SJCRH30 (cell line): ENCODE measurements at regions not wholly inside any gene's neighbourhood (a gene's known extent, or its start where the extent isn't known, plus 50 kb on each side); places are given as distances from the start of the nearest gene placed in this dataset.
A peak's percentile ranks its signal among the peaks of the same experiment; 100 is the strongest.

Experiments
- DNase-seq, 2 experiments: peaks; one replicate each; pipeline ENCODE4 v3.0.0-alpha.2; 2015 to 2020
- H3K27ac ChIP-seq: fragments of 250-450 bp; sonication (Bioruptor Pico); 2 replicates; pipeline ENCODE4 v1.5.1; 2020; ENCODE audit warnings: mild to moderate bottlenecking, moderate library complexity
- H3K27me3 ChIP-seq: fragments of 250-450 bp; sonication (Bioruptor Pico); 2 replicates; pipeline ENCODE4 v1.5.1; 2020; ENCODE audit warnings: mild to moderate bottlenecking, moderate library complexity
- H3K36me3 ChIP-seq: fragments of 250-450 bp; sonication (Bioruptor Pico); 2 replicates; pipeline ENCODE4 v1.5.1; 2020; ENCODE audit warnings: mild to moderate bottlenecking, moderate library complexity
- H3K4me1 ChIP-seq: fragments of 250-450 bp; sonication (Bioruptor Pico); 2 replicates; pipeline ENCODE4 v1.5.1; 2020; ENCODE audit warnings: mild to moderate bottlenecking, moderate library complexity
- H3K4me3 ChIP-seq: fragments of 250-450 bp; sonication (Bioruptor Pico); 2 replicates; pipeline ENCODE4 v1.5.1; 2020; ENCODE audit warnings: mild to moderate bottlenecking, moderate library complexity
- H3K9me3 ChIP-seq: fragments of 250-450 bp; sonication (Bioruptor Pico); replicated peaks from 2 replicates; pipeline ENCODE4 v1.5.1; 2020; ENCODE audit warnings: mild to moderate bottlenecking, moderate library complexity

- H3K27me3 ChIP-seq, result no peaks in the 10 kb centered on the region
- no peaks in the 10 kb centered on the region for H3K9me3 ChIP-seq
- H3K27ac ChIP-seq, result no peak overlapping the region
- H3K4me3 ChIP-seq, result no peak overlapping the region
- no peaks in the 10 kb centered on the region for H3K4me1 ChIP-seq
- H3K36me3 ChIP-seq, result no peaks in the 10 kb centered on the region
- DNase-seq, result no peak
Measured at GRCh38 chr12:115074617-115075016, 390.6 kb upstream of the TBX3 start.

- Histone ChIP-seq H3K27ac (no peak overlapping the region), H3K4me1 (no peaks in the 10 kb centered on the region), H3K4me3 (no peak overlapping the region), H3K36me3 (no peaks in the 10 kb centered on the region), H3K27me3 (no peaks in the 10 kb centered on the region), H3K9me3 (no peaks in the 10 kb centered on the region)
- no peak for DNase-seq
Measured at GRCh38 chr12:115072712-115073111, 388.7 kb upstream of the TBX3 start.

- Histone ChIP-seq H3K27me3 (no peaks in the 10 kb centered on the region), H3K9me3 (no peaks in the 10 kb centered on the region), H3K4me3 (no peak overlapping the region), H3K36me3 (no peaks in the 10 kb centered on the region), H3K27ac (no peak overlapping the region), H3K4me1 (no peaks in the 10 kb centered on the region)
- no peak for DNase-seq
Measured at GRCh38 chr12:115070313-115070712, 386.3 kb upstream of the TBX3 start.

- H3K27me3 ChIP-seq, result no peaks in the 10 kb centered on the region
- DNase-seq, result no peak
Measured at GRCh38 chr12:115064296-115064695, 380.3 kb upstream of the TBX3 start.

GRCh38 chr12:115062741-115063140 is 378.8 kb upstream of the TBX3 start:
- Histone ChIP-seq H3K4me3 (no peak overlapping the region), H3K27ac (no peak overlapping the region), H3K36me3 (no peaks in the 10 kb centered on the region), H3K27me3 (no peaks in the 10 kb centered on the region), H3K9me3 (no peaks in the 10 kb centered on the region), H3K4me1 (no peaks in the 10 kb centered on the region)
- no peak for DNase-seq

More at GRCh38 chr12:115064296-115064695, 380.3 kb upstream of the TBX3 start:
- H3K27ac ChIP-seq, result no peak overlapping the region
- no peaks in the 10 kb centered on the region for H3K4me1 ChIP-seq
- no peaks in the 10 kb centered on the region for H3K36me3 ChIP-seq
- H3K9me3 ChIP-seq, result no peaks in the 10 kb centered on the region
- no peak overlapping the region for H3K4me3 ChIP-seq

GRCh38 chr12:115060477-115061168 is 376.6 kb upstream of the TBX3 start:
- H3K27ac ChIP-seq, result no peak overlapping the region
- DNase-seq, result no peak

GRCh38 chr12:115057445-115057844 is 373.5 kb upstream of the TBX3 start:
- Histone ChIP-seq H3K9me3 (no peaks in the 10 kb centered on the region), H3K4me1 (no peaks in the 10 kb centered on the region), H3K4me3 (no peak overlapping the region), H3K27me3 (no peaks in the 10 kb centered on the region), H3K27ac (no peak overlapping the region), H3K36me3 (no peaks in the 10 kb centered on the region)
- no peak for DNase-seq

More at GRCh38 chr12:115060477-115061168, 376.6 kb upstream of the TBX3 start:
- H3K9me3 ChIP-seq, result no peaks in the 10 kb centered on the region
- H3K36me3 ChIP-seq, result no peaks in the 10 kb centered on the region
- no peaks in the 10 kb centered on the region for H3K4me1 ChIP-seq
- H3K27me3 ChIP-seq, result no peaks in the 10 kb centered on the region
- no peak overlapping the region for H3K4me3 ChIP-seq

- H3K27ac ChIP-seq, result no peak overlapping the region
- H3K4me3 ChIP-seq, result no peak overlapping the region
- no peaks in the 10 kb centered on the region for H3K27me3 ChIP-seq
- no peaks in the 10 kb centered on the region for H3K4me1 ChIP-seq
- H3K9me3 ChIP-seq, result no peaks in the 10 kb centered on the region
- no peaks in the 10 kb centered on the region for H3K36me3 ChIP-seq
- no peak for DNase-seq
Measured at GRCh38 chr12:115051378-115051777, 367.4 kb upstream of the TBX3 start.

GRCh38 chr12:115049614-115050013 is 365.6 kb upstream of the TBX3 start:
- Histone ChIP-seq H3K9me3 (no peaks in the 10 kb centered on the region), H3K27me3 (no peaks in the 10 kb centered on the region), H3K27ac (no peak overlapping the region)

GRCh38 chr12:115046805-115047204 is 362.8 kb upstream of the TBX3 start:
- Histone ChIP-seq H3K27me3 (no peaks in the 10 kb centered on the region), H3K4me3 (no peak overlapping the region), H3K9me3 (no peaks in the 10 kb centered on the region), H3K4me1 (no peaks in the 10 kb centered on the region), H3K36me3 (no peaks in the 10 kb centered on the region), H3K27ac (no peak overlapping the region)
- no peak for DNase-seq

More at GRCh38 chr12:115049614-115050013, 365.6 kb upstream of the TBX3 start:
- H3K36me3 ChIP-seq, result no peaks in the 10 kb centered on the region
- no peak overlapping the region for H3K4me3 ChIP-seq
- peak in 1 of 2 experiments; percentile 2 for DNase-seq
- H3K4me1 ChIP-seq, result no peaks in the 10 kb centered on the region

- Histone ChIP-seq H3K4me1 (no peaks in the 10 kb centered on the region), H3K4me3 (no peak overlapping the region), H3K27ac (no peak overlapping the region), H3K27me3 (no peaks in the 10 kb centered on the region), H3K36me3 (no peaks in the 10 kb centered on the region), H3K9me3 (no peaks in the 10 kb centered on the region)
- no peak for DNase-seq
Measured at GRCh38 chr12:115044073-115044472, 360.1 kb upstream of the TBX3 start.

GRCh38 chr12:115043079-115043478 is 359.1 kb upstream of the TBX3 start:
- Histone ChIP-seq H3K27ac (no peak overlapping the region), H3K4me1 (no peaks in the 10 kb centered on the region), H3K36me3 (no peaks in the 10 kb centered on the region), H3K27me3 (no peaks in the 10 kb centered on the region), H3K4me3 (no peak overlapping the region), H3K9me3 (no peaks in the 10 kb centered on the region)
- no peak for DNase-seq

- no peak overlapping the region for H3K27ac ChIP-seq
Measured at GRCh38 chr12:115042341-115042740, 358.4 kb upstream of the TBX3 start.

GRCh38 chr12:115037830-115038229 is 353.9 kb upstream of the TBX3 start:
- no peak overlapping the region for H3K4me3 ChIP-seq
- H3K27ac ChIP-seq, result no peak overlapping the region
- H3K9me3 ChIP-seq, result no peaks in the 10 kb centered on the region
- DNase-seq, result no peak
- no peaks in the 10 kb centered on the region for H3K27me3 ChIP-seq
- H3K36me3 ChIP-seq, result no peaks in the 10 kb centered on the region
- H3K4me1 ChIP-seq, result no peaks in the 10 kb centered on the region

More at GRCh38 chr12:115042341-115042740, 358.4 kb upstream of the TBX3 start:
- Histone ChIP-seq H3K4me1 (no peaks in the 10 kb centered on the region), H3K36me3 (no peaks in the 10 kb centered on the region), H3K9me3 (no peaks in the 10 kb centered on the region), H3K27me3 (no peaks in the 10 kb centered on the region), H3K4me3 (no peak overlapping the region)
- no peak for DNase-seq

GRCh38 chr12:115035535-115036107 is 351.6 kb upstream of the TBX3 start:
- Histone ChIP-seq H3K36me3 (no peaks in the 10 kb centered on the region), H3K27me3 (no peaks in the 10 kb centered on the region), H3K27ac (no peak overlapping the region), H3K9me3 (no peaks in the 10 kb centered on the region), H3K4me3 (no peak overlapping the region), H3K4me1 (no peaks in the 10 kb centered on the region)
- no peak for DNase-seq

GRCh38 chr12:115032521-115032920 is 348.5 kb upstream of the TBX3 start:
- H3K27ac ChIP-seq, result no peak overlapping the region
- no peaks in the 10 kb centered on the region for H3K27me3 ChIP-seq
- H3K4me3 ChIP-seq, result no peak overlapping the region
- no peak for DNase-seq
- no peaks in the 10 kb centered on the region for H3K4me1 ChIP-seq
- no peaks in the 10 kb centered on the region for H3K36me3 ChIP-seq
- no peaks in the 10 kb centered on the region for H3K9me3 ChIP-seq
